T-helper 1 cell treated with Interleukin-12 subunit alpha and Interleukin-12 subunit beta and Interleukin-4 antibody, amounts not matched to agents 30 ng/mL and 1 ng/mL, for 36 hours (primary cell): ENCODE measurements at regions not wholly inside any gene's neighbourhood (a gene's known extent, or its start where the extent isn't known, plus 50 kb on each side); places are given as distances from the start of the nearest gene placed in this dataset.
"Not testable (repeated sequence)": the region's sequence is repeated elsewhere in the genome, so short reads cannot be mapped to it uniquely, and the experiment has no call there.

Source experiments
- intact Hi-C: fragments of 100-400 bp; cut with micrococcal nuclease; formaldehyde crosslinking; loops from one replicate; pipeline ENCODE4 v1.15.1; 2024

DNA sequence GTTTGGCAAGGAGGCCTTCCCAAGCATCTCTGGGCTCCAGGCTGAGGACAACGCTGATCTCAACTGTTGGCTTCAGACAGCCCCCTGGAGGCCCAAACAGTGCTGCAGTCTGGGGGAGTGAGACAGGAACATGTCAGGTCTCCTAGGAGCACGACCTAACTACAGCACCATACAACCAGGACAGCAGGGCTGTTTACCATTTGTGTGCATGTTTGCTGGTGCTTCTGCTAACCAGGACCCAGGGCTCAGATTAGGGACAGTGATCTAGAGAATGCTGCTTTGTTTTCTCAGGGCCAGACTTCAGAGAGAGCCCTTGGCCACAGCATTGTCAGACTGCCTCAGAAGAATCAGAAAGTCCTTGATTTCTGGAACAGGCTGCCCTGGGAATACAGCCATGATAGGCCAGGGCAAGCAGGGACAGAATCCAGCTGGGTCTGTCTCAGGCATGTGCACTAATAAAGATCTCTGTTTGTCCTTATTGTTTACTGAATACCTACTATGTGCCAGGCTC is 126.5 kb downstream of the VPREB1 start:
- intact Hi-C loops = no loop called here

DNA sequence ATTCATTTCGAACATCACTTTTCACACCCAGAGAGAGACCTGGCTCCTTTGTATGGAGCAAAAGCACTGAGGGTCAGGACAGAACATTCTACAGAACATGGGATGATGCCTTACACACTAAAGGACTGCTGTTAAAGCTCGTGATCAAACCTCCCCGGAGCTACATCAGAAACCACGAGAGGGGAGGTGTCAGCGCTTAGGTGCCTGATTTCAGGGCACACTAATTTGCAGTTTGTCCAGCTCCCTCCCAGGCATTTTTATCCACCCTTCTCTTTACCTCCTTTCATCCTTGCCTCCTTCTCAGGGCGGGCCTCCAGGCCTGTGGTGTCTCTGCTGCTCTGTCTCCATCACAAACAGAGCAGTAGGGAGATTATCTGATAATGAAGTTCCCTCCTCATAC is 127.5 kb downstream of the VPREB1 start:
- intact Hi-C loops = no loop called here

DNA sequence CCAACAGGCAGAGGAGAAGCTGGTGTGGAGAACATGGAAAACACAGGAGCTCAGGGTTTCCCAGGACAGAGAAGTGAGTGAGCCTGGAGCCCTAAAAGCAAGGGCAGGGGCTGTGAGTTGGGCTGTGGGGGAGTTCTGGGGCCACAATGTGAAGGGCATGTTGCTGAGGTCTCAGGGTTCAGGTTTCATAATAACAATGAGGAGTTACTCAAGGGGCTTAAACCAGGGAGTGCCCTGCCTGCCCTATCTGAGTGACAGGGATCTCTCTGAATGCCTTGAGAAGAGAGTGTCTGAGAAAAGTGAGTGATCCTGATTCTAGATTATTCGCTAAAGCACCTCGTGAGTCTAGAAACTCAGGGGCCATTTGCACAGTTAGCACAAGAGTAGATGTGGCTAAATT is 129.6 kb downstream of the VPREB1 start:
- intact Hi-C loops = no loop called here

DNA sequence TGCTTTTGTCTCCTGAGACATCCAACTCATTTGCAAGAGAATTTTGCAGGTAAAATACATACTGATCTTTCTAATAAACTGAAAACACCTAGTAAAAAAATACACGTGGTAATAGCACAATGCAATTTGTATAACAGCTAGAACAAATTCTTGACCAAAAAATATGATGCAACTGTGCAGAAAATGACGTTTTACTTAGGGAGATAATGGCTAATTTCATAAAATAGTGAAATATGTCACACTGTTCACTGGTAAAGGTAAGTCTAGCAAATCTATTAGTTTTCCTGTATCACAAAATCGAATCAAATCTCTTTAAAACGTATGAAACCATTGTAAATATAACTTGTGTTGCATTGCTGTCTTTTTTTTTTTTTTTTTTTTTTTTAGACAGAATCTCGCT is 130.0 kb downstream of the VPREB1 start:
- intact Hi-C loops = no loop called here

DNA sequence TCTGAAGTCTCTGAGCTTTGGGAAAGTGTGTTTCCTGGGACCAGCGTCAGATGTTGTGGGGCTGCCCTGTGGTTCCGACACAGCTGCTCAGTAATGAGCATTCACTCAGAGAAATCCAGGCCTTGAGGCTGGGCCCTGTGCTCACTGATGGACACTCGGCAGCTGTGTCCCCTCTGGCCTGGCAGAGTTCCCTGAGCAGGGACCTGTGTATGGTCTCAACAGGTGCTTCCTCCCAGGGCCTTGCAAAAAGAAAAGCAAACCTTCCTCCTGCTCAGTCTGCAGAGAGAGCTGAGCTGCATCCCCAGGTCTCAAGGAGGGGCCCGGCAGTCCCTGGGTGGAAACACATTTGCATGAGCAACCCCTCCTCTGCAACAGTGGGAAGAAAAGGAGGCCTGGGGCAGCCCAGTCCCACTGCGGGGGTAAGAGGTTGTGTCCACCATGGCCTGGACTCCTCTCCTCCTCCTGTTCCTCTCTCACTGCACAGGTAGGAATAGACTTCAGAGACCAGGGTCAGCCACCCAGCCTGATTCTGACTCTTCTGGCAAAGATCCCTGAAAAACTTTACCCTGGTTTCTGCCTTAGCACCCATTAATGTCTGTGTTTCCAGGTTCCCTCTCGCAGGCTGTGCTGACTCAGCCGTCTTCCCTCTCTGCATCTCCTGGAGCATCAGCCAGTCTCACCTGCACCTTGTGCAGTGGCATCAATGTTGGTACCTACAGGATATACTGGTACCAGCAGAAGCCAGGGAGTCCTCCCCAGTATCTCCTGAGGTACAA is 131.2 kb downstream of the VPREB1 start:
- intact Hi-C loops = loop anchor here (1.0 kb wide), 1 partner anchor 23 kb away; no protein-coding TSS in a partner anchor

DNA sequence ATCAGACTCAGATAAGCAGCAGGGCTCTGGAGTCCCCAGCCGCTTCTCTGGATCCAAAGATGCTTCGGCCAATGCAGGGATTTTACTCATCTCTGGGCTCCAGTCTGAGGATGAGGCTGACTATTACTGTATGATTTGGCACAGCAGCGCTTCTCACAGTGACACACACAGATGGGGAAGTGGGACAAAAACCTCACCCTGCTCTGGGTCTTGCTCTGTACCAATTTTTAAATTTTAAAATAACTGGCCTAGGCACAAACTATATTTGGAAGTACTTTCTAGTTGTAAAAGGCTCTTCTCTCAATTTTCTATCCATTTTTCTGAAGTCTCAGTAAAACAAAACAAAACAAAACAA is 131.7 kb downstream of the VPREB1 start:
- intact Hi-C loops = no loop called here

DNA sequence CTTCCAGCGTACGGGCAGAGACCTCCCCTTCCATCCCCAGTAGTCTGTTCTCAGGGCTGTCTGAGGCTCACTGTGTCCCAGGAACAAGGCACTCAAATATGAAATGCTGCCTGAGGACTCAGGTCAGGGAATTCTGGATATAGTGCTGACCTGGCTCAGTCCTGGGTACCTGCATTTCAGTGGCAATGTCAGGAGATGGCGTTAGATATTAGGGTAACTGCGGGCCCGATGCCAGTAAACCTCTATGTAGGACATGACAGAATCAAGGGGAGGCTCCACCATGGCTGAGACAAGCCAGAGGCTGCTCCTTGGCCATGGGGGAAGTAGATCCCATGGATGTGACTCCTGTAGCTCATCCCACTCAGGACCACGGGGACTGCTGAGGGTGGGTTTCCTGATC is 131.7 kb downstream of the ZNF280B start:
- intact Hi-C loops = not testable (repeated sequence)

DNA sequence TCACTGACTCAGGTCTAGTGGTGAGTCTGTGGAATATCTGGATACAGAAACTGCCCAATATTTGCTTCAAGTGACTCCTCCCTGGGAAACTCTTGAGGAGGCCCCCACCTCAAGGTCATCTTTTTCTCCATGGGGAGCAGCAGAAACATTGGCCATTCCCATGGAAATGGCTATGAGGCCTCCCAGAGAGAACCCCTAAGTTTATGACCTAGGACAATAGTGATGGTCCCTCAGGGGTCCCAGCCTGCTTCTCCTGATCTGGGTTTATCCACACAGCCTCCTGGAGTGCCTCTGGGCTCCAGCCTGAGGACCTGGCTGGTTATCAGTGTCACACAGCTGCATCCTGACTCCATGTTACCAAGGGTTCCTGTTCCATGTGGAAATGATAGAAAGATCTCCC is 131.2 kb downstream of the ZNF280B start:
- intact Hi-C loops = no loop called here

DNA sequence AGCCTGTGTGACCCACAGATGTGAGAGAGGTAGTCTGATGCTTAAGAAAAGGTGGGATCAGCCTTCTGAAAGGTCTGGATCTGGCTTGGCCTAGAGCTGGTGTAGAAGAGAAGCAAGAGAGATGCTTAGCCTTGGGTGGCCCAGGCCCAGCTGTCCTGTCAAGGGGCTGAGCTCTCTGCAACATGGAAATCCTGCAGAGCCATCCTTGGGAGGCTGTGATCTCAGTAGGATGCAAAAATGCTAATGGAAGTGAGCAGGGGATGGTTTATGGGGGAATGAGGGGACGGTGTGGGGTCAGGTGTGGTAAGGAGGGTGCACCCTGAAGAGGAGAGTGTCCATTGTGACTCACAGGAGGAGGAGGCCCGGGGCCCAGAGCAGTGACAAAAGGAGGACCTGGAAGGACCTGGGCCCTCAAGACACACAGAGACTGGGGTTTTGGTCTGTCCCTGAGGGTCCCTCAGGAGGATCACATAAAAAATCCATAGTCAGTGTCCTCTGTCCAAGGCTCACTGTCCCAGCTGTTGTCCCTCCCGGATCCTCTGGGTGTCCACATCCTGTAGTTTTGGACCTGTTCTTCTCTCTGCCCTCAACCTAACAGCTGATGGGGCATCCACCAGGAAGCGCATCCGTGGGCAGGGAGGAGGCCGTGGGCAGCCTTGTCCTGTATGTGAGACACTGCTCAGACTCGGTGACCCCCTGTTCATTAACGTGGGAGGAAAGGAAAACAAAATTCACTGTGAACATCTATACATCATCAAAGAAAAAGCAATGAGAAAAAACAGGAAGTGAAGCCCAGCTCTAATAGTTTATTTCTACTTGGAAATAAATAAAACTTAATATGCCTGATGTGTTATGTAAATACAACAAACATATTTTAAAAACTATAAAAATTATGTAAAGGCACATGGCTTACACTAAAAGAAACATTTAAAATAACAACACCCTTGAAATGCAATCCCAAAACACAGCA is 129.8 kb downstream of the ZNF280B start:
- intact Hi-C loops = no loop called here

DNA sequence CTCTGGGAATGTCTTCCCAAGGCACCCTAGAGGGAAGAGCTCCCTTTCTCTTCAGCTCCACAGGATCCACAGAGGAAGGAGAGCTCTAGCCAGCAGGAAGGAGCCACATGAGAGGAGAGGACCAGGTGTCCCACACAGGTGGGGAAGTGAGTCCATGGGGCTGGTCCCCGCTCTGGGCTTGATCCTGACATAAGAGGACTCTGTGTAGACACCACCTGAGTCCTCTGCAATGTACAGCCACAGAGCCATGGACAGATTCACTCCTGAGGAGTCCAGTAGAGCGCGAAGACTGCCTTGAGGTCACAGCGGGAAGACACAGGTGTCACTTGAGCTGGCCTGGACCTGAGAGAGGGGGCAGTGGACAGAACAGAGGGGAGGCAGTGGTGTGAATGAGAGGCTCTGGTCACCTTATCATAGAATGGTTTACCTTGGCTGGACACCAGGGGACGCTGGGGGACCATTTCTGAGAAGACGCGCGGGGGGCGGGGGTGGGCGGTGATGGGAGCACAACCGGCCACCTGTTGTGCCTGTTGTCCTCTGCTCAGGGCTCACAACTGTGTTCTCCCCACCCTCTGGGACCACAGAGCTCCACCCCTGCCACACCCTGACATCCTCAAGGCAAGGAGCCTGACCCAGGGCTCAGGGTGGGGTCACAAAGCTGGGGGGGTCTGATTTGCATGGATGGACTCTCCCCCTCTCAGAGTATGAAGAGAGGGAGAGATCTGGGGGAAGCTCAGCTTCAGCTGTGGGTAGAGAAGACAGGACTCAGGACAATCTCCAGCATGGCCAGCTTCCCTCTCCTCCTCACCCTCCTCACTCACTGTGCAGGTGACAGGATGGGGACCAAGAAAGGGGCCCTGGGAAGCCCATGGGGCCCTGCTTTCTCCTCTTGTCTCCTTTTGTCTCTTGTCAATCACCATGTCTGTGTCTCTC is 128.2 kb downstream of the ZNF280B start:
- intact Hi-C loops = no loop called here

DNA sequence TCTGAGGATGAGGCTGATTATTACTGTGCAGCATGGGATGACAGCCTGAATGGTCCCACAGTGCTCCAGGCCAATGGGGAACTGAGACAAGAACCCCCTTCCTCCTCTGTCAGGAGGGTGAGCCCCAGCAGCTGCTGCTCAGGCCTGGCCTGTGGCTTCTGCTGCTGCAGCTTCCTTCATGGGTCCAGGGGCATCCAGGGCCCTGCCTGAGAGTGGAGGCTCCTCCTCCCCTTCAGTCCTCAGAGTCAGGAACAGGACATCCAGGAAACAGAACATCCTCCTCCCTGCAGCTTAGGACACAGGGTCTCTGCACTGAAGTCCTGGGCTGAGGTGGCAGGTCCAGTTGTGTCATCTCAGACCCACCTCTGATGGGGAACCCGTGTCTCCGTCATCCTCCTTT is 127.2 kb downstream of the ZNF280B start:
- intact Hi-C loops = not testable (repeated sequence)

DNA sequence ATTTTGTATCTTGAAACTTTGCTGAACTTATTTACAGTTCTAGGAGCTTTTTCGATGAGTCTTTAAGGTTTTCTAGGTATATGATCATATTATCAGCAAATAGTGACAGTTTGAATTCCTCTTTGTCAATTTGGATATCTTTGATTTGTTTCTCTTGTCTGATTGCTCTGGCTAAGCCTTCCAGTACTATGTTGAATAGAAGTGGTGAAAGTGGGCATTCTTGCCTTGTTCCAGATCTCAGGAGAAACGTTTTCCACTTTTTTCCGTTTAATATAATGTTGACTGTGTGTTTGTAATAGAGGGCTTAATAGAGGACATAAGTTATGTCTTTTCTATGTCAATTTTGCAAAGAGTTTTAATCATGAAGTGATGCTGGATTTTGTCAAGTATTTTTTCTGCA is 124.3 kb downstream of the ZNF280B start:
- intact Hi-C loops = no loop called here

DNA sequence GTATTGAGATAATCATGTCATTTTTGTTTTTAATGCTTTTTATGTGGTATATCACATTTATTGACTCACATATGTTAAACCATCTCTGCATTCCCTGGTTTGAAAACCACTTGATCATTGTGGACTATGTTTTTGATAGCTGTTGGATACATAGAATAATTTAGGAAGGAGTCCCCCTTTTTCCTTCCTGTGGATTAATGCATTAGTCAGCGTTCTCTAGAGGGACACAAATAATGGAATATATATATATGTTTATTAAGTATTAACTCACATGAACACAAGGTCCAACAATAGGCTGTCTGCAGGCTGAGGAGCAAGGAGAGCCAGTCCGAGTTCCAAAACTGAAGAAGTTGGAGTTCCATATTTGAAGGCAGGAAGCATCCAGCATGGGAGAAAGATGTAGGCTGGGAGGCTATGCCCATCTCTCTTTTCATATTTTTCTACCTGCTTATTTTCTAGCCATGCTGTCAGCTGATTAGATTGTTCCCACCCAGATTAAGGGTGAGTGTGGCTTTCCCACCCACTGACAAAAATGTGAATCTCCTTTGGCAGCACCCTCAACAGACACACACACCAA is 123.8 kb downstream of the ZNF280B start:
- intact Hi-C loops = no loop called here

DNA sequence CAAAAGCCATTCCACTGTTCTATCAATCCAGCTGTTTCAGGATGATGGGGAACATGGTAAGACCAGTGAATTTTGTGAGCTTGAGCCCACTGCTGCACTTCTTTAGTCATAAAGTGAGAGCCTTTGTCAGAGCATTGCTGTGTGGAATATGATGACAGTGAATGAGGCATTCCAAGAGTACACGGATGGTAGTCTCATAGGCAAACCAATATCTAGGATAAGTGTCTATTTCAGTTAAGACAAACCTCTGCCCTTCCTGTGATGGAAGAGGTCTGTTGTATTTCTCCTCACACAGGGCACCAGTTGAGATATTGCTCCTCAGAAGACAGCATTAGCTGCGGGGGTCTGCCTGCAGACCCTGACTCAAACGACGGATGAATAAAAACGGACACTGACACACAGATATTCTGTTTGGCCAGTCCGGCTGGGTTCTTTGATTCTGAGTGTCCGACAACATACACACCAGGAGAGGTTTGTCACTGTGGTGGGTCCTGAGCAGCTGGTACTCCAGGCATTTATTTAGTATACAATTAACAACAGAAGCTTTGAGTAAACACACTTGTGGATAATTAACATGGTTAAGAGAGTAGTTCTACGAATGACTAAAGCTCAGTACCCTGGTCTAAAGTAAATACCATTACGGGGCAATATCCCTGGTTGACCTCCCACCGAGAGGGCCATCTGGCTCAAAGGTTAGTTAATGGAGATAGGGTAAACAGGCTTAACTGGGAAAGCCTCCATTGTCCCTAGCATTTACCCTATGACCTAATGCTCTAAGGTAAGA is 121.7 kb downstream of the ZNF280B start:
- intact Hi-C loops = no loop called here

DNA sequence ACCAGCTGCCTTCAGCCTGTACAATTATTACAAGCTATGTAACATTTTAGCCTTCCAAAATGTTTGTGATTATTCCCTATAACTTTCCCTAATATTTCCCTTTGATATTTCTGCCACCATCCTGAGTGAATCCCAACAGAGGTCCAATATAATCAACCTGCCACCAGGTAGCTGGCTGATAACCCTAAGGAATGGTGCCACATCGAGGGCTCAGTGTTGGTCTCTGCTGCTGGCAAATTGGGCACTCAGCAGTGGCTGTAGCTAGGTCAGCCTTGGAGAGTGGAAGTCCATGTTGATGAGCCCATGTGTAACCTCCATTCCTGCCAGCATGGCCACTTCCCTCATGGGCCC is 121.2 kb downstream of the ZNF280B start:
- intact Hi-C loops = no loop called here

DNA sequence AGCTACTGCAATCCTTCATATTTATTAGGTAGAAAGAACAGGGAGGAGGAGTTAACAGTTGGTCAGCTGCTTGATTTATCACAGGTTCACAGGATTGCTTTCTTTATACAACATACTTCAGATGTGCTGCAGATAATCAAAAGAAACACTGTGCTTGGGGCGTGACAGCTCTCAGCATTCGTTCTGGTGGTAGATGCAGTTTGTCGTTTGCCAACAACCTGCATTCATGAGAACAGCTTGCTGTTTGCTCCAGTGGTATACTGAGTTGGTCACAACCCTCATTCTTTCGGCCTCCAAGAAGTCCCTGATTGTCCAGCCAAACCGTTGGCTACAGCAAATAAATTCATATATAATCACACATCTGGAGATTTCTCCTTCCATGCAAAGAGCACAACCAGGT is 120.5 kb downstream of the ZNF280B start:
- intact Hi-C loops = no loop called here

DNA sequence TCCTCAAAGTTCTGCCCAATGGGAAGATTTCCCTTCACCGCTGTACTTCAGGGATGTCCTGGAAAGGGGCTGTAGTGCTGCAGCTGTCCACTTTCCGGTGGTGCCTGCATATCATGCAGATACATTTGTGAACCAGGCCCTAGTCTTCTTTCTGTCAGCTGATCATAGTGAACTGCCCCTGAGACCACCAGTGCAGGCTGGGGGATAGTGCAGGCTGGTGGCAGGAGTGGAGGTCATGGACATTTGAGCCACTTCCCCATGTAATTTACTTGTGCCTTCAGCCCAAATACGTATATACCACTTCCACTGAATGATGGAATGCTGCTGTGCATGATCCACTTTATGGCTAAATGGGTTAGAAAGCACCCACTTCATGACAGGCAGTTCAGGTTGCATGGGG is 120.0 kb downstream of the ZNF280B start:
- intact Hi-C loops = no loop called here

DNA sequence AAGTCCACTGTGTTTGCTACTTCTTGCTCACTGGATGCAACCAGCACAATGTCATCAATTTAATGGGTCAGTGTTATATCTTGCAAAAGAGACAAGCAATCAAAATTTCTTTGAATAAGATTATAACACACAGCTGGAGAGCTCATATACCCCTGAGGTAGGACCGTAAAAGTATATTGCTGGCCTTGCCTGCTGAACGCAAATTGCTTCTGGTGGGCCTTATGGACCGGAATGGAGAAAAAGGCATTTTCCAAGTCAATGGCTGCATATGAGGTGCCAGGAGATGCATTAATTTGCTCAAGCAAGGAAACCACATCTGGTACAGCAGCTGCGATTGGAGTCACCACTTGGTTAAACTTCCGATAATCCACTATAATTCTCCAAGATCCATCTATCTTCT is 119.1 kb downstream of the ZNF280B start:
- intact Hi-C loops = no loop called here

DNA sequence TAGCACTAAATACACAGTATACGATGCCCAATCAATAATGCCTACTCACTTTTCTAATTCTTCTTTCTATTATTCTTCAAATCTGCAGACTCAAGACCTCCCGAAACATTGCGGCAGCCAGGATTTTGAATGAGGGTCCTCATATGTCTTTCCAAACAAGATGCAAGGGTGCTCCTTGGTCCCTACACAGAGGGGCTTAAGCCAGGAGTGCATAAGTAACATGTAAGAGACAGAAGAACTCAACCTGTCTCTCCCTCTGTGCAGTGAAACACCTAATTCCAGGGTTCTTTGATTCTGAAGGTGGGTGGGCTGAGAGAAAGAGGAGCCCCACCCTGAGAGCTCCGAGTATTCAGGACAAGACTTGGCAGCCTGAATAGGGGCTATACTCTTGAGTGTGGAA is 117.6 kb downstream of the ZNF280B start:
- intact Hi-C loops = no loop called here

DNA sequence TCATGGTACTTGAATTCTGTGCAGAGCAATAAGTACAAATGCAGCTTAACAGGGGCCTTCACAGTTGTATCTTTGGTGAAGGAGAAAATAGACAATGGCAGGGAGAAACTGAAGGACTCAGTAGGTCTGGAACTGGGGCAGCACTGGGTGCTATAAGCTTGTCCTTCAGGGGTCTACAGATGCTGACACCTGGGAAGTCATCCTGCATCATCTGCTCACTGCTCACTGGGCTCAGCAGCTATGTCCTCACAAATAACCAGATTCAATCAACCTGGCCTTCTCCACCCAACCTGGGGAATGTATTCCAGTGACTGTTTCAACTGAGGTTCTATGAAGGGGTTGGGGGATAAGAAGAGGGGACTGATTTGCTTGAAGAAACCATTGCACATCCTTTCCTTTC is 117.0 kb downstream of the ZNF280B start:
- intact Hi-C loops = no loop called here
